ENCODE measurements at regions not wholly inside any gene's neighbourhood (a gene's known extent, or its start where the extent isn't known, plus 50 kb on each side); places are given as distances from the start of the nearest gene placed in this dataset.

- Histone ChIP-seq H3F3A (replicated peaks; ENCODE audit: insufficient read depth) (no peaks in the 10 kb centered on the region), H3K9me2 (no peaks in the 10 kb centered on the region), H4K20me1 (ENCODE audit: insufficient read depth) (no peaks in the 10 kb centered on the region), H3K27ac (ENCODE audit: low read depth in 2 of 2, low read length in 1 of 2) (no peak overlapping the region), H3K79me2 (ENCODE audit: insufficient read depth) (no peaks in the 10 kb centered on the region), H3K9me3 (no peaks in the 10 kb centered on the region), H2AFZ (ENCODE audit: low read depth) (no peak overlapping the region), H3K9ac (no peak overlapping the region), H3K4me3 (ENCODE audit: low read depth in 2 of 2, low read length in 1 of 2) (no peak overlapping the region), H3K27me3 (ENCODE audit: insufficient read depth) (no peaks in the 10 kb centered on the region), H3K4me2 (no peak overlapping the region), H3K36me3 (replicated peaks in 1 of 2; ENCODE audit: control insufficient read depth in 1 of 2, insufficient read depth in 2 of 2, low read length in 1 of 2) (no peaks in the 10 kb centered on the region), H3K4me1 (ENCODE audit: control insufficient read depth in 1 of 2, insufficient read depth in 2 of 2, low read depth in 1 of 2, low read length in 1 of 2) (no peaks in the 10 kb centered on the region; a peak in 1 of 4 replicates)
- DNase-seq, result no peak
- ChIA-PET POLR2A (no interaction called here), CTCF (no interaction called here)
- no peak for TF ChIP-seq RCOR1 (IDR thresholded peaks at IDR 0.05; ENCODE audit: low read length)
- TF ChIP-seq NFIC (IDR thresholded peaks at IDR 0.05; ENCODE audit: borderline replicate concordance), result 0 out of 2 replicates have a peak, but pooled peaks have one; percentile 10
- no peak for TF ChIP-seq MXI1 (IDR thresholded peaks at IDR 0.05; ENCODE audit: low read depth, low read length)
Observed at GRCh38 chr1:172810480-172811175, 151.7 kb downstream of the FASLG start.

- TF ChIP-seq MEF2A (IDR thresholded peaks at IDR 0.05; ENCODE audit: borderline replicate concordance, low read depth) (no peak), FOSL2 (IDR thresholded peaks at IDR 0.05; ENCODE audit: borderline replicate concordance, low read depth) (no peak), EP300 (IDR thresholded peaks at IDR 0.05; ENCODE audit: borderline replicate concordance in 1 of 2, low read depth in 1 of 2, low read length in 1 of 2) (no peak), NFIC (IDR thresholded peaks at IDR 0.05; ENCODE audit: borderline replicate concordance) (no peak), EZH2phosphoT487 (IDR thresholded peaks at IDR 0.05; ENCODE audit: borderline replicate concordance, low read depth) (no peak), GATA2 (CRISPR knock-in tag; IDR thresholded peaks at IDR 0.05) (no peak), RXRA (IDR thresholded peaks at IDR 0.05; ENCODE audit: borderline replicate concordance, low read depth) (no peak), RFX5 (IDR thresholded peaks at IDR 0.05; ENCODE audit: low read length) (no peak), RCOR1 (IDR thresholded peaks at IDR 0.05; ENCODE audit: low read length) (no peak), FOXJ3 (CRISPR knock-in tag; IDR thresholded peaks at IDR 0.05) (no peak), RAD21 (IDR thresholded peaks at IDR 0.05; ENCODE audit: low read length) (no peak), TAF1 (IDR thresholded peaks at IDR 0.05; ENCODE audit: borderline replicate concordance, low read depth, low read length) (no peak), USF2 (IDR thresholded peaks at IDR 0.05; ENCODE audit: borderline replicate concordance, low read depth, low read length) (no peak), SMC3 (IDR thresholded peaks at IDR 0.05; ENCODE audit: low read depth, low read length) (no peak), ZBTB33 (IDR thresholded peaks at IDR 0.05; ENCODE audit: borderline replicate concordance, low read depth) (no peak), YY1 (IDR thresholded peaks at IDR 0.05; ENCODE audit: low read depth) (no peak)
- POLR2A ChIA-PET, result no interaction called here
- no peak overlapping the region for H3K27ac ChIP-seq (ENCODE audit: low read depth in 2 of 2, low read length in 1 of 2)
- H2AFZ ChIP-seq (ENCODE audit: low read depth), result no peak overlapping the region
- H3K9me3 ChIP-seq, result no peaks in the 10 kb centered on the region
- no peaks in the 10 kb centered on the region for H3K36me3 ChIP-seq (replicated peaks in 1 of 2; ENCODE audit: control insufficient read depth in 1 of 2, insufficient read depth in 2 of 2, low read length in 1 of 2)
- no peaks in the 10 kb centered on the region for H4K20me1 ChIP-seq (ENCODE audit: insufficient read depth)
- H3F3A ChIP-seq (replicated peaks; ENCODE audit: insufficient read depth), result no peaks in the 10 kb centered on the region
- H3K79me2 ChIP-seq (ENCODE audit: insufficient read depth), result no peaks in the 10 kb centered on the region
- H3K9ac ChIP-seq, result no peak overlapping the region
- no peak for DNase-seq
- H3K4me3 ChIP-seq (ENCODE audit: low read depth in 2 of 2, low read length in 1 of 2), result no peak overlapping the region
- no peaks in the 10 kb centered on the region; a peak in 1 of 4 replicates for H3K4me1 ChIP-seq (ENCODE audit: control insufficient read depth in 1 of 2, insufficient read depth in 2 of 2, low read depth in 1 of 2, low read length in 1 of 2)
- H3K4me2 ChIP-seq, result no peak overlapping the region
- H3K27me3 ChIP-seq (ENCODE audit: insufficient read depth), result no peaks in the 10 kb centered on the region
- H3K9me2 ChIP-seq, result no peaks in the 10 kb centered on the region
- CTCF ChIA-PET, result interaction anchor here (1.0 kb wide), 1 partner anchor 32 kb away, joined by 3 read pairs; no protein-coding TSS in a partner anchor
Observed at GRCh38 chr1:172811694-172812093, 152.8 kb downstream of the FASLG start.

Measured in SK-N-SH (cell line).